Activated CD4-positive, CD25-positive, alpha-beta regulatory T cell treated with anti-CD3 and anti-CD28 coated beads, Interleukin-2, amount 50 U/mL, for 24 hours (primary cell): ENCODE measurements at regions not wholly inside any gene's neighbourhood (a gene's known extent, or its start where the extent isn't known, plus 50 kb on each side); places are given as distances from the start of the nearest gene placed in this dataset.

ENCODE experiments used
- ATAC-seq, 2 donors: fragments of 150-1000 bp; cut with Tn5 transposase; one replicate each; pipeline ENCODE4 v1.10.0; 2021; ENCODE audit warnings: mild to moderate bottlenecking in 1 of 2, moderate library complexity in 1 of 2

GRCh38 chr5:166163996-166164610 lies 2127.3 kb upstream of the WWC1 start:
- no peak for ATAC-seq

- no peak for ATAC-seq
Measured at GRCh38 chr5:166165596-166165995, 2125.8 kb upstream of the WWC1 start.

- no peak for ATAC-seq
Measured at GRCh38 chr5:166166071-166166470, 2125.4 kb upstream of the WWC1 start.

- ATAC-seq, result no peak
Measured at GRCh38 chr5:166172597-166172996, 2118.8 kb upstream of the WWC1 start.

GRCh38 chr5:166178411-166179080 lies 2112.9 kb upstream of the WWC1 start:
- no peak for ATAC-seq

- ATAC-seq, result no peak
Measured at GRCh38 chr5:166185185-166185584, 2106.3 kb upstream of the WWC1 start.

GRCh38 chr5:166188501-166189325 lies 2102.7 kb upstream of the WWC1 start:
- no peak for ATAC-seq

- ATAC-seq, result no peak
Measured at GRCh38 chr5:166192696-166193095, 2098.7 kb upstream of the WWC1 start.

GRCh38 chr5:166195981-166196380 lies 2095.5 kb upstream of the WWC1 start:
- ATAC-seq, result no peak

- no peak for ATAC-seq
Measured at GRCh38 chr5:166200532-166200931, 2090.9 kb upstream of the WWC1 start.

- no peak for ATAC-seq
Measured at GRCh38 chr5:166211640-166212039, 2079.8 kb upstream of the WWC1 start.

GRCh38 chr5:166236327-166236726 lies 2055.1 kb upstream of the WWC1 start:
- no peak for ATAC-seq

- ATAC-seq, result no peak
Measured at GRCh38 chr5:166240705-166241104, 2050.7 kb upstream of the WWC1 start.

GRCh38 chr5:166245556-166245955 lies 2045.9 kb upstream of the WWC1 start:
- no peak for ATAC-seq

- ATAC-seq, result no peak
Measured at GRCh38 chr5:166251786-166252185, 2039.7 kb upstream of the WWC1 start.

GRCh38 chr5:166257661-166258060 lies 2033.8 kb upstream of the WWC1 start:
- no peak for ATAC-seq

GRCh38 chr5:166262395-166262794 lies 2029.0 kb upstream of the WWC1 start:
- ATAC-seq, result no peak

GRCh38 chr5:166267907-166268306 lies 2023.5 kb upstream of the WWC1 start:
- ATAC-seq, result no peak

- ATAC-seq, result no peak
Measured at GRCh38 chr5:166270712-166271111, 2020.7 kb upstream of the WWC1 start.

GRCh38 chr5:166276006-166276405 lies 2015.4 kb upstream of the WWC1 start:
- no peak for ATAC-seq

- ATAC-seq, result no peak
Measured at GRCh38 chr5:166279828-166280227, 2011.6 kb upstream of the WWC1 start.

- no peak for ATAC-seq
Measured at GRCh38 chr5:166281433-166281832, 2010.0 kb upstream of the WWC1 start.

- no peak for ATAC-seq
Measured at GRCh38 chr5:166282939-166283338, 2008.5 kb upstream of the WWC1 start.

- no peak for ATAC-seq
Measured at GRCh38 chr5:166285361-166285760, 2006.1 kb upstream of the WWC1 start.
